ENCODE measurements at regions not wholly inside any gene's neighbourhood (a gene's known extent, or its start where the extent isn't known, plus 50 kb on each side); places are given as distances from the start of the nearest gene placed in this dataset.
"Not testable (repeated sequence)": the region's sequence is repeated elsewhere in the genome, so short reads cannot be mapped to it uniquely, and the experiment has no call there.

DNA sequence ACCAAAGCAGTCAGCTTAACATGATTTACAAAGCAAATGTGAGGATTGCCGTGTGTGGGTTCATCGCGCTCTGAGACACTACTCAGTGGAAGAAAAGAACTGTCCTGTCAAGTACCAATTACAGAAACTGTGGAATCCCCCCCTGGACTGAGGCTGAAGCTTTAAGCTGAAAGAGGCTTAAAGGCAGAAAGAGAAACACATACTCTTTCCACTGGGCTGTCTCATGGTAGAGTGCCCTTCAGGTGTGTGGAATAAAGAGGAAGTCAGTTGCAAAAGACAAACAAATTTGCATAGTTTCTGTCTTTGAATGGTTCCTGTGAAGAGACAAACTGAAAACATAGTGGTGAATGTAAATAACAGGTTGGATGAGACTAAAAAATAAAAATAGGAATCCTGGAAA lies 560.4 kb upstream of the SYNCRIP start:
- no peak for DNase-seq

DNA sequence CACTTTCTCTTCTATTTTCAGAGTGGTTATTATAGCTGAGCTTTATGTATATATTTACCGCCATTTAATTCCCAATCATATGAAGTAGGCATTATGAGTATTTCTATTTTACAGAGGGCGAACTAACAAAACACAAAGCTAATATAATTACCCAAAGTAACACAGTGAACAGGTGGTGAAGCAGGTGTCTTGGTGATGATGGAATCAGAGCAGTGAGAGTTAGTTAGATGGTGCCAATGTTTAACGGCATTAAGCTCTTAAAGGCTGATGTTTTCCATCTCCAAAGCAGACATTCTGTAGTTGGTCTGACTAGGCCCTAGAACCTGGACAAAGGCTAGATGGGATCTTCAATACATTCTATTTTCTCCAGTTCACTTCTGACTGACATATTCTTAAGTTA lies 551.1 kb upstream of the SYNCRIP start:
- no peak for DNase-seq

DNA sequence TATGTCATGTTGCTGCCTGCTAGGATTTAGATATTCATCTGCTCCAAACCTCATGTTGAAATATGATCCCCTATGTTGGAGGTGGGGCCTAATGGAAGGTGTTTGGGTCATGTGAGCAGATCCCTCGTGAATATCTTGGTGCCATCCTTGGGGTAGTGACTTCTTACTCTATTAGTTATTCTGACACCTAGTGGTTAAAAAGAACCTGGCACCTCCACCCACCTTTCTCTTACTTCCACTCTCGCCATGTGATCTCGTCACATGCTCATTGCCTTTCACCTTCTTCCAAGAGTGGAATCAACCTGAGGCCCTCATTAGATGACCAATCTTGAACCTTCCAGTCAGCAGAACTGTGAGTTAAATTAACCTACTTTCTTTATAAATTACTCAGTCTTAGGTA lies 549.4 kb upstream of the SYNCRIP start:
- DNase-seq = no peak

DNA sequence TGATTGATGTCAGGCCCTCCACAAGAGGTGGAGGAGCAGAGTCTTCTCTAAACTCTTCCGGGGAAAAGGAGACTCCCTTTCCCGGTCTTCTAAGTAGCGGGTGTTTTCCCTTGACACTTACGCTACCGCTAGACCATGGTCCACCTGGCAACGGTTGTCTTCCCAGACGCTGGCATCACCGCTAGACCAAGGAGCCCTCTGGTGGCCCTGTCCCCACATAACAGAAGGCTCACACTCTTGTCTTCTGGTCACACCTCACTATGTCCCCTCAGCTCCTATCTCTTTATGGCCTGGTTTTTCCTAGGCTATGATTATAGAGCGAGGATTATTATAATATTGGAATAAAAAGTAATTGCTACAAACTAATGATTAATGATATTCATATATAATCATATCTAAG lies 532.5 kb upstream of the SYNCRIP start:
- not testable (repeated sequence) for DNase-seq

DNA sequence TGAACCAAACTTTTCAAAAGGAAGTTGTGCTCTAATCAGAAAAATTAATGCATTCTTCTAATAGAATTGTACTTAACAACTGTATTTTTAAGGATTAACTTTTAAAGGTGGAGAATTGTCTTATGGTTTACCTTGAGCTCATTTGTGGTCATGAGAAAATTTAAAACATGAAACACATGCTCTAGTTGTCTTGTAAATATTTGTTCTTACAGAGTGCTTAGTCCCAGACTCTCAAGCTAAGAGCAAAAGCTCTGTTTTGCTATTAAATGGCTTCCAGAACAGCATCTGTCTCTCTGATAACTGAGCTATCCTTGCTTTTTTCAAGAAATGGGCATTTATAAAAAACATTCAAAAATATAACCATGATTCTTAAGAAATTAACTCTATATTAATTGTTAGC lies 512.2 kb upstream of the SYNCRIP start:
- no peak for DNase-seq

DNA sequence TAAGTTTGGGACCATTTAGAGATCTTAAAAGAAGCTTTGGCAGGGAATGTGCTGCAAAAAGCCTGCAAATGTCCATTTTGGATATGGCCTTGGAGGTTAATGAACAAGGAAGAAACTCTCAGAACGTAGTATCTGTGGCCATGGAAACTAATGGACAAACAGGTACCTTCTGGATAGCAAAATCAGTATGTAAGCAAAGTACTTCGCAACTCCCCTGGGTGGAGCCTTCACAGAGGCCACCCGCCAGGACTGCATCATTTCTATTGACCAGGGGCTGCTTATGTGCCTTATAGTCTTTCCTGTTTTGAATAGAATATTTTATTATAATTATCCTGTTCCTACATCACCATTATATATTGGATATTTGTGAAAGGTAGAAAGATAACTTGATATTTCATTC lies 510.8 kb upstream of the SYNCRIP start:
- no peak for DNase-seq

DNA sequence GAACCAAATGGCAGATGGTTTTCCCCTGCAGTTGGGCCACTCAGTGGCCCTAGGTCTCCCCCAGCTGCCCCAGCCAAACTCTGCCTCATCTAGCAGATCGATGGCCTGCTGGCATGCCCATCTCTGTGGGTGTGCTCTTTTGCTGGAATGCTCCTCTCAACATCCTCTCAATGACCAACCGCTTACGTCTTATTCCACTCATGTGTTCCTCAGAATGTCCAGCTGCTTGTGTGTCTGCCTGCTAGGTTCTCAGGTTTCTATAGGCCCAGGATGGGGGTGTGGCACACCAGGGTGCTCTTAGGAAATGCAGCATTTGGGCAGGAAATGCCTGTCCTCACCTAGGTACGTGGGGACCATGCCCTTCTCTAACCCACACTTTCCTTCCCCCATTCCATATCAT lies 509.9 kb upstream of the SYNCRIP start:
- no peak for DNase-seq

DNA sequence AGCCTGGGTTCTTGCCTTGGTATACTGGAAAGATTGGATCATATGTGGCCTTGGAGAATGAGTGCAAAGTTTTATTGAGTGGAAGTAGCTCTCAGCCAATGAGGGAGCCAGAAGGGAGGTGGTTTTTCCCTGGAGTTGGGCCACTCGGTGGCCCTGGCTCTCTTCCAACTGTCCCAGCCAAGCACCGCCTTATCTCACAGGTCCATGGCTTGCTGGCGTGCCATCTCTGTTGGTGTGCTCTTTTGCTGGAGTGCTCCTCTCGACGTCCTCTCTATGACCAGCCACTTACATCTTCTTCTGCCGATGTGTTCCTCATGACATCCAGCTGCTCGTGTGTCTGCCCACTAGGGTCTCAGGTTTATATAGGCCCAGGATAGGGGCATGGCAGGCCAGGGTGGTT lies 505.9 kb upstream of the SYNCRIP start:
- DNase-seq = no peak

DNA sequence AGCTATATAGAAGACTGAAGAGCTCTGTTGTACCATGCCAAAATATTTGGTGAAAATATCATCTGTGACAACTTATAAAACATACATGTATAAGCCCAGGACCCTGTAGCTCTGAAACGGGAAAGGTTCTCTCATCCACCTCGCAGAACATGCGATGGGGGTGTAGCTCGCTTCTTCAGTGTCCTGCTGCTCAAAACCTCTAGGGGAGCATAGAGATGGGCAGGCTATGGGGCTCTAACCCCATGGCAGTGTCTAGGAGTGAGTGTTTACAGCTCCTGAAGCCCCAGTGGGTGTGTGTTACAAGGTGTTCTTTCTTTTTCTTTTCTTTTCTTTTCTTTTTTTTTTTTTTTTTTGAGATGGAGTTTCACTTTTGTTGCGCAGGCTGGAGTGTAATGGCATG lies 505.2 kb upstream of the SYNCRIP start:
- DNase-seq = no peak

DNA sequence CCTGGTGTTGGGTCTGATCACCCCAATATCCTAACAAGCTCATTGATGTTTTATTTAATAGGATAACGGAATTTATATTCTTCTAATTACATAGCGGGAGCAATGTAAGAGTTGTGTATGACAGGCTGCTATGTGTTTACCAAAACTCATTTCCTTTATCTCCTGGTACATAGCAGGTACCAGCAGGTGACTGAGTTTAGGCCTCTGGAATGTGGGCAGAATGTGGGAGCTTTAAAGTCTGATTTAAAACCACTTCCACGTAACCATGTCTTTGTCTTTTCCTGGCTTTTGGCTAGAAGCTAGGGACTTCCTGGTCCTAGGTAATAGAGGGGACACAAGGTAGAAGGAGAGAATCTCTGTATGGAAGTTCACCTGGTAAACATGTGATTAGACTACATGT lies 504.6 kb upstream of the SYNCRIP start:
- DNase-seq = no peak

DNA sequence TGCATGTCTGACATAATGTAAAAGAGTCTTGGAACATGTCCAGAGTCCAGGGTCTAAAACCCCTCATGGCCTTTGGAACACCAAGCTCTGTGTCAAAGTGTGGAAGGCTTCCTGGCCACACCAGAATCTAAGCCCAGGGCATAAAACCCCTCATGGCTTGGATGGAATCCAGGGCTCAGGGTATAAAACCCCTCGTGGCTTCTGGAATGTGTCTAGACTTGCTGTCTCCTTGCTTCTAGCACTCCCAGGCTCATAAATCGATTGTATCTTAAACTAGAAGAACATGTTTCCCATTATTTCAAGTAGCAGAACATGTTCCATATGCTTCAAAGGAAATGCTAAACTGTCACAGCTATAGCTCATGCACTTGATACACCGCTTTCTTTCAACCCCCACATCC lies 504.1 kb upstream of the SYNCRIP start:
- DNase-seq = not testable (repeated sequence)

DNA sequence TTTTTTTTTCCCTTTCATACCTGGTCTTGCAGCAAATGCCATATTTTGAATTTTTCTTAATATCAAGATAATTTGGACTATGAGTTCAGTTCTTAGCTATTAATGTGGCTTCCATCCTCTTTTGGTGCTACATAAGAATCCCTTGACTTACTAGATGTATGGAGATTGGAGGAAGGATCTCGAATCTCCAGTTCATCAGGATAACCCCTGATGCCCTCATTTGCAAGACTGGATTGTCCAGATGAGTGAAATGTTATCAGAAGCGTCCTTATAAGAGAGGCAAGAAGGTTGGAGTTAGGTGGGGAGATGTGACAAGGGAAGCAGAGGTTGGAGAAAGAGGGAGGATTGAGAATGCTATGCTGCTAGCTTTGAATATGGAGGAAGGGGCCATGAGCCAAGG lies 499.6 kb upstream of the SYNCRIP start:
- DNase-seq = no peak

DNA sequence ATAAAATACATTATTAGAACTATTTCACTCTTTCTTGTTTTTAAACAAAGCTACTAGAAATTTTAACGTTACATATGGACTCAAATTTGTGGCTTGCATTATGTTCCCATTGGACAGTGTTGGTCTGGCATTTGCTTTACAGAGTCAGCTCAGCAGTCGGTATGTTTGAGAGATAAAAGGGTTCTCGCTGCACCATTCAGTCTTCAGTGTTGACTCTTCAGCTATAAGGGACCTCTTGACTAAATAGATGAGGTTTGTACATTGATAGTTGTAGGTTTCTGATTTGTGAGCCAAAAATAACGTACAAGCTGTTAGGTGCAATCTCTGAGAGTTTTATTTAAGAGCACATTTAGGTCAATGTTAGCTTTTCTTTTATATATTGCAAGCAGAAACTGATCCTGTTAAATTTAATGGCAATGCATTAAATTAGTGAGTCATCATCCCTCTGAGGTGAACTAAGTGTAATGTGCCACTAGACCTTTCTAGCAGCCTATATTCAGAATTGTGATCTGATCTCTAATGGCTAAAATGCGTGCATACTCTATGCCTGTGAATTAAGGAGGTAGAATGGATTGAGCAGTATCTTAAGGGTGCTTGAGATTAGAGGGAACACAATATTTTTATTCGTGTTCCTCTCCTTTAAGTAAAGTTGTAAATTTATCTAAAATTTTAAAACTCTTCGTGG lies 485.6 kb upstream of the SYNCRIP start:
- no peak for DNase-seq

DNA sequence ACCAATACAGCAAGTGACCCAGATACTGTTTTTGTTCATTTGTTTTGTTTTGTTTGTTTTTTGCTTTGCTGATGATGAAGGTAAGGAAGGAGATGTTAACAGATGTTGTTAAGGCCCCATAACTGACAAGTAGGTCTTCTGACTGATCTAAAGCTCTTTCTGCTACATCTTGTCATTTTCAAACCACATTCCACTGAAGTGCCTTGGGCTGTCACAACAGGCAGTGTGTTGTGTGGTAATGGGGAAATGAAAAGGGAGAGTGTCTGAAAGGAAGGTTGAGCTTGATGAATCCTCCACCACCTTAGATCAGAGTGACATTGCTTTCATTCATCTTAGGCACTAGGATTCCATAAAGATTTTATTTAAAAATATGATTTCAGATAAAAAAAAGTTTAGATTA lies 479.4 kb upstream of the SYNCRIP start:
- DNase-seq = no peak

DNA sequence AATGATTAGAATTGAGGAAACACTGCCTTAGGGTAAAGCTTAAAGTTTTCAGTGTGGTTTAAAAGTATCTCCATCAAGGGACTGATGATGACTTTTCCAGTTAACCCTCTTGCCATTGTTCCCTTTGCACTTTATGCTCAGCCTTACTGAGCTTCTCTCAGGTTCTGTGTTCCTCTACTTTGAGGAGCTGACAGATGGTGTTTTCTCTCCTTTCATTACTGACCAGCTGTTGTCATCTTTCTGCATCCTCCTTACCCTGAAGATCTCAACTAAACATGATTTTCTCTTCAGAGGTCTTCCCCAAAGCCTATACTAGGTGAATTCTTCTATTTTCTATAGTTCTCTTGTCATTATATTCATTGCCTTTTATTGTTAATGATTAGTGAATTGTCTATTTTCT lies 475.6 kb upstream of the SYNCRIP start:
- DNase-seq = no peak

DNA sequence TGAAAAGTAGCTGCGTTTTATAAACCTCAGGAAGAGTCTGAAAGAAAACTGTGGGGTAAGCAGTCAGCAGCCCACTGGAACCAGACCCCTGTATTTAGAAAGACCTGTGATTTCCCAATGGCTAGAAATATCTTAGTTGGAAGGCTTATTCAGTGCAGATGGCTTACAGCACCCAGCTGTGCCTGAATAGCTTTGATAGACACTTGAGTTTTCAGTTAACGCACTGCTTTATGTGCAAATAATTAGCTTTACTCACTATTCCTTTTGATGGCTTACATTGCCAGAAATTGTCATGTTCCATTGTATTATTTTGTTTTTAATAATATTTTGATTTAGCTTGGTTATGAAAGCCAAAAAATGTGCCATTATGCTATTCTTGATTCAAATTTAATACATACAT lies 465.3 kb upstream of the SYNCRIP start:
- no peak for DNase-seq

DNA sequence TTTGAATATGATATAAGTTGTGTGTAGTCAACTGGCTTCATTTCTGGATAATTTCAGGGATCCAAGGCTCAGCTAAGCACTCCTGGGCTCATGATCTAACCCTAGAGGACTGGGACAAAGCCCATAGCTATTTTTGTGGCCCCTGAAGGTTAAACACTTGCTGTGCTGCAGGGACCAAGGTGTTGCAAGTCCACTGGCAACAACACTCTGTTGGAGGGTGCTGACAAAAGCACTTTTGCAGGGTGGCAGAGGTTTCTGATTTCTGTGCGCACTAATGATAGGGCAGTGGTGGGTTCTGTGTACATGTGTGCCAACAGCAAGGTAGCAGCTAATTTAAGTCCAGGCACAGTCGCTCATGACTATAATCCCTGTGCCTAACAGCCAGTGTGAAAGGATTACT lies 445.3 kb upstream of the SYNCRIP start:
- DNase-seq = no peak

DNA sequence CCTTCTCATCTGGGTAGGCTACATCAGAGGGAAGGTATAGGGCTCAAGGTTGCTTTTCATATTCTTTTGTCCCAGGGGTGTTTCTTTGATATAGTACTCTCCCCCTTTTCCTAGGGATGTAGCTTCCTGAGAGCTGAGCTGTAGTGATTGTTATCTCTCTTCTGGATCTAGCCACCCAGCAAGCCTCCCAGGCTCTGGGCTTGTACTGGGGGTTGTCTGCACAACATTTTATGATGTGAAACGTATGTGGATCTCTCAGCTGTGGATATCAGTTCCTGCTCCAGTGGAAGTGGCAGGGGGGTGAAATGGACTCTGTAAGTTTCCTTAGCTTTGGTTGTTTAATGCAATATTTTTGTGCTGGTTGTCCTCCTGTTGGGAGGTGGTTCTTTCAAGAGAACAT lies 437.3 kb upstream of the SYNCRIP start:
- no peak for DNase-seq

DNA sequence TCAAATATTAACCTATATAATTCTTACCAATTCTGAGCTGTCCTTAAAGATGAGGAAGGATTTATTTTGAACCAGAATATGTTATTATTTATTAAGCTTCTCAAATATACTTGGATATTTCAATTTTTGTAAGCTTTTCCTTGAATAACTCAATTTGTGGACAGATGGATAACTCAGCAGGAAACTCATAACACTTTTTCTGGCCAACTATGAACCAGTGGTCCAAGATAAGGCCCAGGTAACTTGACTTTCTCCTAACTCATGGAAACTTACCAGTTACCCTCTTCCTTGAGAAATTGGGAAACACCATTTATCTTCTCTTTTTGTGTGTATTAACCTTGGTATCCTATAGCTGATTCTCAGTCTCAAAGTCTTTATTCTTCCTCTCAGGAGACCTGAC lies 427.5 kb upstream of the SYNCRIP start:
- DNase-seq = no peak

DNA sequence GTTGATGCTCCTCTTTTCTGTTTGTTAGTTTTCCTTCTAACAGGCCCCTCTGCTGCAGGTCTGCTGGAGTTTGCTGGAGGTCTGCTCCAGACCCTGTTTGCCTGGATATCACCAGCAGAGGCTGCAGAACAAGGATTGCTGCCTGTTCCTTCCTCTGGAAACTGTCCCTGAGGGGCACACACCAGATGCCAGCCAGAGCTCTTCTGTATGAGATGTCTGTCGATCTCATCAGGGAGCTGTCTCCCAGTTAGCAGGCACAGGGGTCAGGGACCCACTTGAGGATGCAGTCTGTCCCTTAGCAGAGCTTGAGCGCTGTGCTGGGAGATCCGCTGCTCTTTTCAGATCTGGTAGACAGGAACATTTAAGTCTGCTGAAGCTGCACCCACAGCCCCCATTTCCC lies 422.3 kb upstream of the SYNCRIP start:
- not testable (repeated sequence) for DNase-seq

DNA sequence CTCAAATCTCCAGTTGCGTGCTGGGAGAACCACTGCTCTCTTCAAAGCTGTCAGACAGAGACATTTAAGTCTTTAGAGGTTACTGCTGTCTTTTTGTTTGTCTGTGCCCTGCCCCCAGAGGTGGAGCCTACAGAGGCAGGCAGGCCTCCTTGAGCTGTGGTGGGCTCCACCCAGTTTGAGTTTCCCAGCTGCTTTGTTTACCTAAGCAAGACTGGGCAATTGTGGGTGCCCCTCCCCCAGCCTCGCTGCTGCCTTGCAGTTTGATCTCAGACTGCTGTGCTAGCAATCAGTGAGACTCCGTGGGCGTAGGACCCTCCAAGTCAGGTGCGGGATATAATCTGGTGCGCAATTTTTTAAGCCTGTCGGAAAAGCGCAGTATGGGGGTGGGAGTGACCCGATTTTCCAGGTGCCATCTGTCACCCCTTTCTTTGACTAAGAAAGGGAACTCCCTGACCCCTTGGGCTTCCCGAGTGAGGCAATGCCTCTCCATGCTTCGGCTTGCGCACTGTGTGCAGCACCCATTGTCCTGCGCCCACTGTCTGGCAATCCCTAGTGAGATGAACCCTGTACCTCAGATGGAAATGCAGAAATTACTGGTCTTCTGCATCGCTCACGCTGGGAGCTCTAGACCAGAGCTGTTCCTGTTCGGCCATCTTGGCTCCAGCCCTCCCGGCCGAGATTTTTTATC lies 414.8 kb upstream of the SYNCRIP start:
- DNase-seq = not testable (repeated sequence)

DNA sequence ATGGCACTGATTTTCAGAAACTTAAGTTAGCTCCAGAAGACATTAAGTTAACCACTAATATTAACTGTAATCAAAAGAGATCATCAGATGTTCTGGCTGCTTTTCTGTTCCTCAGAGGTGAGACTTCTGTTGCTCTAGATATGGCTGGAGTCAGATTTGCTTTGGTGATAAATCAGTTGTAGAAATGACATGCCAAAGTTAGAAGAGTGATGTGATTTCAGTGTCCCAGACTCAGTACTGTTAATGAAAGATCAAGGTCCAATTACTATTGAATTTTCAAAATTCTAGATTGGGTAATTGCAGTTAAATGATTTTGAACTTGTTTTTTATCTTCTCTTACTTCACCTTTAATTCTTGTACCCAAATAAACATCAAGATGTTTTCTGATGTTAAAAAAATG lies 402.4 kb upstream of the SYNCRIP start:
- no peak for DNase-seq

DNA sequence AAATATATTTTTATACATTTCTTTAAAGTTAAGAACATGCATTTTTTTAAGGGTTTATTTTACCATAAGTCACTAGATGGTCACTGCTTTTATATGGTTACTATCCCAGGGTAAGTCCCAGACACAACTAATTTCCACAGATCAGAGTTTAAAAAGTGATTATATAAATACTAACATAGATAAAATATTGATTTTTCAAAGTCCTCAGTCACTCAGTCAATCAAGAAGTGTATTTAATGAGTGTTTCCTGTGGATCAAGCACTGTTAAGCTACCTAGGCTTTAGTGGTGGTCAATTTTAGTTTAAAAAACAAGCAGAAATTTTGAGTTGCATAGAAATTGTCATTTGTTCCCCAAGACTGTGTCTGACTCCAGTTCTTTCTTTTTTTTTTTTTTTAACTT lies 399.5 kb upstream of the SYNCRIP start:
- no peak for DNase-seq

DNA sequence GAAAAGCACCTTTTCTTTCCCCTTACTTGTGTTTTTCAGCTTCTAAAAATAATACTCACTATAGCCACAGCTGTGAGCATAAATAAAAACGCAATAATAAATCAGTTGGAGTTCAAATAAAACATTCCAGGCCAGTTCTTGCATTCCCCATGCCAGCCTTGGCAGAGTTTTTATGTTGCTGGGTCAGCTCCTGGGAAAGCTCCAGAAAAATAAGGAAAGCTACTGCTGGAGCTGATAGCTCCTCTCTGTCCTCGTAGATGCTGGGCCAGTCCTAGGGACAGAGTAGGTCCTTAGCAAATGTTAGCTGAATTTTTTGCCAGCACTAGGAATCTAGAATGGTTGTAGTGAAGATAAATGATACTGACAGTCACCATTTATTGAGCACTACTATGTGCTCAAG lies 389.0 kb upstream of the SYNCRIP start:
- DNase-seq = no peak

DNA sequence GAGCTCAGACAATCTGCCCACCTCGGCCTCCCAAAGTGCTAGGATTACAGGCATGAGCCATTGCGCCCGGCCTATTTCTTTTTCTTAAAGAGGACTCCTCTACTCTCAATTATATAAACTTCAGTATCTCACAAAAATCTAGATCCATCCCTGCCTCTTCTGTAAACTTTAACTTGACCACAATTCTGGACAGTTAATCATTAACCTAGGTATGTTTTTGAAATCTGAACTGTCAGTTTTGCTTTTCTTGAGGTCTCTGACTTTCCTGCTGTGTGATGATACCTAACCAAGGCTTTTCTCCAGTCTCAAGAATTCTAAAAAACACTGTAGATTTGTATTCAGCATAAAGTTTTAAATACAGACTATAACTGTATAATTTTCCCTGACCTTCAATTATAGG lies 388.2 kb upstream of the SYNCRIP start:
- DNase-seq = no peak
